ENCODE measurements at regions not wholly inside any gene's neighbourhood (a gene's known extent, or its start where the extent isn't known, plus 50 kb on each side); places are given as distances from the start of the nearest gene placed in this dataset.

GRCh38 chr5:4785971-4786370, 354.2 kb upstream of the ADAMTS16 start:
- no peak overlapping the region for H3K4me2 ChIP-seq
- H3K4me1 ChIP-seq (ENCODE audit: low read depth, poor library complexity, severe bottlenecking), result no peaks in the 10 kb centered on the region
- H3K79me2 ChIP-seq (ENCODE audit: insufficient read depth, low read depth), result no peaks in the 10 kb centered on the region
- H3K4me3 ChIP-seq (IDR thresholded peaks at IDR 0.05; ENCODE audit: insufficient read depth, low read depth, low read length), result no peak overlapping the region
- no peak overlapping the region for H2AFZ ChIP-seq (ENCODE audit: low read depth)
- H4K20me1 ChIP-seq (ENCODE audit: insufficient read depth), result no peaks in the 10 kb centered on the region
- H3K36me3 ChIP-seq (ENCODE audit: insufficient read depth), result no peaks in the 10 kb centered on the region
- H3K27me3 ChIP-seq (ENCODE audit: insufficient read depth, low read depth), result no peaks in the 10 kb centered on the region
- TF ChIP-seq, protein P1, sequence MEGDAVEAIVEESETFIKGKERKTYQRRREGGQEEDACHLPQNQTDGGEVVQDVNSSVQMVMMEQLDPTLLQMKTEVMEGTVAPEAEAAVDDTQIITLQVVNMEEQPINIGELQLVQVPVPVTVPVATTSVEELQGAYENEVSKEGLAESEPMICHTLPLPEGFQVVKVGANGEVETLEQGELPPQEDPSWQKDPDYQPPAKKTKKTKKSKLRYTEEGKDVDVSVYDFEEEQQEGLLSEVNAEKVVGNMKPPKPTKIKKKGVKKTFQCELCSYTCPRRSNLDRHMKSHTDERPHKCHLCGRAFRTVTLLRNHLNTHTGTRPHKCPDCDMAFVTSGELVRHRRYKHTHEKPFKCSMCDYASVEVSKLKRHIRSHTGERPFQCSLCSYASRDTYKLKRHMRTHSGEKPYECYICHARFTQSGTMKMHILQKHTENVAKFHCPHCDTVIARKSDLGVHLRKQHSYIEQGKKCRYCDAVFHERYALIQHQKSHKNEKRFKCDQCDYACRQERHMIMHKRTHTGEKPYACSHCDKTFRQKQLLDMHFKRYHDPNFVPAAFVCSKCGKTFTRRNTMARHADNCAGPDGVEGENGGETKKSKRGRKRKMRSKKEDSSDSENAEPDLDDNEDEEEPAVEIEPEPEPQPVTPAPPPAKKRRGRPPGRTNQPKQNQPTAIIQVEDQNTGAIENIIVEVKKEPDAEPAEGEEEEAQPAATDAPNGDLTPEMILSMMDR (conservative IDR thresholded peaks at IDR 0.05; ENCODE audit: low read depth, low read length), result no peak
- H3K9ac ChIP-seq, result no peak overlapping the region
- H3K27ac ChIP-seq, result no peak overlapping the region

DNA sequence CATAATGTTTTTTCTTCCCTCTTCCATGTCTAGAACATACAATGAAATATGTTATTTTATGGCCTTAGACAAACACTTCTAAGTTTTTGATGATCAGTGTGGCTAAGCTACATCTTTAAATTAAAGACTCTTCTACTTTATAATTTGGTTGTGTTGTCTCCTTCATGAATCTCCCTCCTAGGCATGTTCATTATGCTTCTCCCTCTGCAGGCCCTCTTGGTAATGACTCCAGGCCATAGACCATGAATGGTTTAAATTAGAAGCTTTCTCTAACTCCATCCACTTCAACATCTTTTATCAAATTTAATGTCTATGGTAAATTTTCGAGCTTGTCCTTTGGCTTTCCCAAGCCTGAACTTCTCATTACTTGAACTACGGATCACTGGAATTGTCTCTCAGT, 342.7 kb upstream of the ADAMTS16 start:
- no peaks in the 10 kb centered on the region for H3K27me3 ChIP-seq (ENCODE audit: insufficient read depth, low read depth)
- TF ChIP-seq, protein P1 (conservative IDR thresholded peaks at IDR 0.05; ENCODE audit: low read depth, low read length), result no peak
- no peaks in the 10 kb centered on the region for H3K36me3 ChIP-seq (ENCODE audit: insufficient read depth)
- H3K9ac ChIP-seq, result no peak overlapping the region
- H4K20me1 ChIP-seq (ENCODE audit: insufficient read depth), result no peaks in the 10 kb centered on the region
- no peak overlapping the region for H3K4me3 ChIP-seq (IDR thresholded peaks at IDR 0.05; ENCODE audit: insufficient read depth, low read depth, low read length)
- H3K79me2 ChIP-seq (ENCODE audit: insufficient read depth, low read depth), result no peaks in the 10 kb centered on the region
- no peak overlapping the region for H2AFZ ChIP-seq (ENCODE audit: low read depth)
- H3K27ac ChIP-seq, result no peak overlapping the region
- H3K4me1 ChIP-seq (ENCODE audit: low read depth, poor library complexity, severe bottlenecking), result no peaks in the 10 kb centered on the region
- no peak overlapping the region for H3K4me2 ChIP-seq

- H3K9ac ChIP-seq, result no peak overlapping the region
- no peaks in the 10 kb centered on the region for H3K27me3 ChIP-seq (ENCODE audit: insufficient read depth, low read depth)
- no peak overlapping the region for H3K4me3 ChIP-seq (IDR thresholded peaks at IDR 0.05; ENCODE audit: insufficient read depth, low read depth, low read length)
- H4K20me1 ChIP-seq (ENCODE audit: insufficient read depth), result no peaks in the 10 kb centered on the region
- H3K4me2 ChIP-seq, result no peak overlapping the region
- TF ChIP-seq, protein P1 (conservative IDR thresholded peaks at IDR 0.05; ENCODE audit: low read depth, low read length), result no peak
- no peaks in the 10 kb centered on the region for H3K36me3 ChIP-seq (ENCODE audit: insufficient read depth)
- H2AFZ ChIP-seq (ENCODE audit: low read depth), result no peak overlapping the region
- no peaks in the 10 kb centered on the region for H3K4me1 ChIP-seq (ENCODE audit: low read depth, poor library complexity, severe bottlenecking)
- H3K27ac ChIP-seq, result no peak overlapping the region
- H3K79me2 ChIP-seq (ENCODE audit: insufficient read depth, low read depth), result no peaks in the 10 kb centered on the region
Observed at GRCh38 chr5:4802044-4802443, 338.1 kb upstream of the ADAMTS16 start.

- H3K79me2 ChIP-seq (ENCODE audit: insufficient read depth, low read depth), result no peaks in the 10 kb centered on the region
- no peak overlapping the region for H2AFZ ChIP-seq (ENCODE audit: low read depth)
- no peak overlapping the region for H3K27ac ChIP-seq
- no peak overlapping the region for H3K4me3 ChIP-seq (IDR thresholded peaks at IDR 0.05; ENCODE audit: insufficient read depth, low read depth, low read length)
- H4K20me1 ChIP-seq (ENCODE audit: insufficient read depth), result no peaks in the 10 kb centered on the region
- no peak overlapping the region for H3K9ac ChIP-seq
- no peaks in the 10 kb centered on the region for H3K27me3 ChIP-seq (ENCODE audit: insufficient read depth, low read depth)
- no peaks in the 10 kb centered on the region for H3K36me3 ChIP-seq (ENCODE audit: insufficient read depth)
- TF ChIP-seq, protein P1 (conservative IDR thresholded peaks at IDR 0.05; ENCODE audit: low read depth, low read length), result no peak
- no peak overlapping the region for H3K4me2 ChIP-seq
- no peaks in the 10 kb centered on the region for H3K4me1 ChIP-seq (ENCODE audit: low read depth, poor library complexity, severe bottlenecking)
Observed at GRCh38 chr5:4804691-4805360, 335.3 kb upstream of the ADAMTS16 start.
